ENCODE measurements at regions not wholly inside any gene's neighbourhood (a gene's known extent, or its start where the extent isn't known, plus 50 kb on each side); places are given as distances from the start of the nearest gene placed in this dataset.

- TF ChIP-seq POLR2A (IDR thresholded peaks at IDR 0.05) (no peak), CTCF (IDR thresholded peaks at IDR 0.05) (no peak), POLR2AphosphoS5 (IDR thresholded peaks at IDR 0.05) (no peak), EP300 (IDR thresholded peaks at IDR 0.05) (no peak)
- H3K4me1 ChIP-seq = no peaks in the 10 kb centered on the region
- no peak overlapping the region for H3K4me3 ChIP-seq
- intact Hi-C loops (cut with DNase I) = no loop called here
- H3K9me3 ChIP-seq = no peaks in the 10 kb centered on the region
- H3K27ac ChIP-seq = no peak overlapping the region
- no peak for DNase-seq
- H3K36me3 ChIP-seq = no peaks in the 10 kb centered on the region
- no peaks in the 10 kb centered on the region for H3K27me3 ChIP-seq
- WGBS, 2 donors = 79 to 91% methylated on average over 1 of the region's 1 CpG
Measured at GRCh38 chr1:101109791-101110190, 84.2 kb upstream of the DPH5 start.

GRCh38 chr1:101108111-101108500 is 82.5 kb upstream of the DPH5 start:
- Histone ChIP-seq H3K27me3 (no peaks in the 10 kb centered on the region), H3K36me3 (no peaks in the 10 kb centered on the region), H3K27ac (no peak overlapping the region), H3K4me3 (no peak overlapping the region), H3K4me1 (no peaks in the 10 kb centered on the region), H3K9me3 (no peaks in the 10 kb centered on the region)
- TF ChIP-seq POLR2A (IDR thresholded peaks at IDR 0.05) (no peak), CTCF (IDR thresholded peaks at IDR 0.05) (no peak), POLR2AphosphoS5 (IDR thresholded peaks at IDR 0.05) (no peak), EP300 (IDR thresholded peaks at IDR 0.05) (no peak)
- no peak for DNase-seq
- intact Hi-C loops (cut with DNase I) = no loop called here
- WGBS, 2 donors = 87 to 89% methylated on average over 3 of the region's 3 CpGs

GRCh38 chr1:101107496-101108110 is 82.0 kb upstream of the DPH5 start:
- Histone ChIP-seq H3K36me3 (no peaks in the 10 kb centered on the region), H3K27ac (no peak overlapping the region), H3K4me1 (no peaks in the 10 kb centered on the region), H3K27me3 (no peaks in the 10 kb centered on the region), H3K4me3 (no peak overlapping the region), H3K9me3 (no peaks in the 10 kb centered on the region)
- no peak for TF ChIP-seq CTCF (IDR thresholded peaks at IDR 0.05)
- no peak for TF ChIP-seq EP300 (IDR thresholded peaks at IDR 0.05)
- TF ChIP-seq POLR2A (IDR thresholded peaks at IDR 0.05) = no peak
- no peak for TF ChIP-seq POLR2AphosphoS5 (IDR thresholded peaks at IDR 0.05)
- DNase-seq = no peak
- intact Hi-C loops (cut with DNase I) = no loop called here
- 75 to 78% methylated on average over 2 of the region's 2 CpGs for WGBS, 2 donors

GRCh38 chr1:101105877-101106276 is 80.3 kb upstream of the DPH5 start:
- Histone ChIP-seq H3K27ac (no peak overlapping the region), H3K36me3 (no peaks in the 10 kb centered on the region), H3K4me1 (no peaks in the 10 kb centered on the region), H3K27me3 (no peaks in the 10 kb centered on the region), H3K9me3 (no peaks in the 10 kb centered on the region), H3K4me3 (no peak overlapping the region)
- TF ChIP-seq CTCF (IDR thresholded peaks at IDR 0.05) (no peak), EP300 (IDR thresholded peaks at IDR 0.05) (no peak), POLR2AphosphoS5 (IDR thresholded peaks at IDR 0.05) (no peak), POLR2A (IDR thresholded peaks at IDR 0.05) (no peak)
- DNase-seq = no peak
- WGBS, 2 donors = 75 to 76% methylated on average over 2 of the region's 2 CpGs
- intact Hi-C loops (cut with DNase I) = no loop called here

All from sigmoid colon (tissue), 6 donors.